ENCODE measurements at regions not wholly inside any gene's neighbourhood (a gene's known extent, or its start where the extent isn't known, plus 50 kb on each side); places are given as distances from the start of the nearest gene placed in this dataset.

GRCh38 chr6:68012822-68013221 lies 622.3 kb upstream of the ADGRB3 start:
- TF ChIP-seq, protein P1, sequence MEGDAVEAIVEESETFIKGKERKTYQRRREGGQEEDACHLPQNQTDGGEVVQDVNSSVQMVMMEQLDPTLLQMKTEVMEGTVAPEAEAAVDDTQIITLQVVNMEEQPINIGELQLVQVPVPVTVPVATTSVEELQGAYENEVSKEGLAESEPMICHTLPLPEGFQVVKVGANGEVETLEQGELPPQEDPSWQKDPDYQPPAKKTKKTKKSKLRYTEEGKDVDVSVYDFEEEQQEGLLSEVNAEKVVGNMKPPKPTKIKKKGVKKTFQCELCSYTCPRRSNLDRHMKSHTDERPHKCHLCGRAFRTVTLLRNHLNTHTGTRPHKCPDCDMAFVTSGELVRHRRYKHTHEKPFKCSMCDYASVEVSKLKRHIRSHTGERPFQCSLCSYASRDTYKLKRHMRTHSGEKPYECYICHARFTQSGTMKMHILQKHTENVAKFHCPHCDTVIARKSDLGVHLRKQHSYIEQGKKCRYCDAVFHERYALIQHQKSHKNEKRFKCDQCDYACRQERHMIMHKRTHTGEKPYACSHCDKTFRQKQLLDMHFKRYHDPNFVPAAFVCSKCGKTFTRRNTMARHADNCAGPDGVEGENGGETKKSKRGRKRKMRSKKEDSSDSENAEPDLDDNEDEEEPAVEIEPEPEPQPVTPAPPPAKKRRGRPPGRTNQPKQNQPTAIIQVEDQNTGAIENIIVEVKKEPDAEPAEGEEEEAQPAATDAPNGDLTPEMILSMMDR (IDR thresholded peaks at IDR 0.05) = no peak

- TF ChIP-seq, protein P1 (IDR thresholded peaks at IDR 0.05) = no peak
Observed at GRCh38 chr6:68010936-68011335, 624.1 kb upstream of the ADGRB3 start.

DNA sequence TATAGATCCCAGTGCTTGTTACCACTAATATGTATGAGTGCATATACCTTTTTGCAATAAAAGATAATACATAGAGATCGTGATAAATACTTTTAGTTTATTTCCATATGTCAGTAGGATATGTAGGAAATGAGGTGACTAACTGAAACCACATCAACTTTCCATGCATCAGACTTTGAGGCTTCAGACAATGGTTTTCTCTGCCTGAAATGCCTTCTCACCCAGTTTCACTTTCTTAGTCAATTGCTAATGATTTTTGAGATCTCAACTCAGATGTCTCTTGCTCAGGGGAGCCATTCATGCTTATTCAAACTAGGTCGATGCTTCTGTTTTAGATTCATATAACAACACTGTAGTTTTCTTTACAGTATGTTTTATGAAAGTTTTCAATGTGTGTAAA lies 626.6 kb upstream of the ADGRB3 start:
- TF ChIP-seq, protein P1 (IDR thresholded peaks at IDR 0.05) = no peak

DNA sequence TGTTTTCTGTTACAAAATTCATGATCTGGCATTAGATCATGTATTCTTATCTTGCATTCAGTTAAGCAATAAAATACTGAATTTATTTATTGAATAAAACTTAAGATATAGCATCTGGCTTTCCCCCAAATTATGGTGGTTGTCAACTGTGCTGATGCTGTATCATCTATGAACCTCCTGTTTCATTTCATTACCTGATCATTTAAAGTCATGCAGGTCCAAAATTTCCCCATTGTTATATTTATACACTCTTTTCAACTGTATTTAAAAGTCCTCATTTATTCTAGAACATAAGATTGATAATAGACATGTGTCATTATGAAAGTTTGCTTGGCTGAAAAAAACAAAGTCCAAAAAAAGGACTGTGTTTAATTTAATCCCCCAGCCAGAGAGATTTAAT lies 627.4 kb upstream of the ADGRB3 start:
- TF ChIP-seq, protein P1 (IDR thresholded peaks at IDR 0.05) = no peak

- TF ChIP-seq, protein P1 (IDR thresholded peaks at IDR 0.05) = no peak
Observed at GRCh38 chr6:67986694-67987232, 648.3 kb upstream of the ADGRB3 start.

DNA sequence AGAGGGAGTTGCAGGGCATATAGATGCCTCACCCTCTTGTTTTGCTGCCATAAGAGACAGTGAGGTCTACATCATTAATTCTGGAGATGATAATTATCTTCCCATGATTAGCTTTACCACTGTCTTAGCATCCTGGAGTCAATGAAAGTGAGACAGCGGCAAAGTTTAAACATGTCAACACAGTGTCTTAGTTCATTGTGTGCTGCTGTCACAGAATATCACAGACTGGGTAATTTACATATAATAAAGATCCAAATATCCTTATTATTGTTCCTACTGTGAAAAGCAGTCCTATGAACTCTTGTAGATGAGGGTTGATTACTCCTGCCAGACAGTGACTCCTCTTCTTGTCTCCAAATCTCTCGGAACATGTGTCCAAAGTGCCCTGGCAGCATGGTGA lies 658.6 kb upstream of the ADGRB3 start:
- TF ChIP-seq, protein P1 (IDR thresholded peaks at IDR 0.05) = no peak

- TF ChIP-seq, protein P1 (IDR thresholded peaks at IDR 0.05) = no peak
Observed at GRCh38 chr6:67974931-67975330, 660.2 kb upstream of the ADGRB3 start.

DNA sequence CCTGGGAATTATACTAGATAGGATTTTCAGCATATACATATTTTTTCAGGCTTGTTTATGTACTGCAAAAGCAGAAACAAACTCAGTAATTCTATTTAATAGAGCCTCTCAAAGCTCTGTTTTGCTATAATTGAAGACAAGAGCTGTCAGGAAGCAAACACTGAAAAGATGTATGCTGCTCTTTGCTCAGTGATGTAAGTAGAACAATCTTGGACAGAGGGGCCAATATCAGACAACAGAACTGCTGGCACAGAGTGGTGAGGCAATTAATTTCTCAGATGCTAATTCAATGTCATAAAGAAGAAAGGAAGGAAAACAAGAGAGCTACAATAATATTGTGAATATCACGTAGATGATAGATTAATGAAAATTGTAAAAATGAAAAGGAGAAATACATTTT lies 663.3 kb upstream of the ADGRB3 start:
- TF ChIP-seq, protein P1 (IDR thresholded peaks at IDR 0.05) = no peak

Data from LNCAP (cell line).